HG03439 (cell line): ENCODE measurements at regions not wholly inside any gene's neighbourhood (a gene's known extent, or its start where the extent isn't known, plus 50 kb on each side); places are given as distances from the start of the nearest gene placed in this dataset.
"Not testable (repeated sequence)": the region's sequence is repeated elsewhere in the genome, so short reads cannot be mapped to it uniquely, and the experiment has no call there.

Source experiments
- ATAC-seq: cut with Tn5 transposase; IDR thresholded peaks from one replicate; pipeline ENCODE4 v1.9.1; 2021; ENCODE audit warnings: mild to moderate bottlenecking, moderate library complexity; ENCODE audit not compliant: unreplicated experiment

DNA sequence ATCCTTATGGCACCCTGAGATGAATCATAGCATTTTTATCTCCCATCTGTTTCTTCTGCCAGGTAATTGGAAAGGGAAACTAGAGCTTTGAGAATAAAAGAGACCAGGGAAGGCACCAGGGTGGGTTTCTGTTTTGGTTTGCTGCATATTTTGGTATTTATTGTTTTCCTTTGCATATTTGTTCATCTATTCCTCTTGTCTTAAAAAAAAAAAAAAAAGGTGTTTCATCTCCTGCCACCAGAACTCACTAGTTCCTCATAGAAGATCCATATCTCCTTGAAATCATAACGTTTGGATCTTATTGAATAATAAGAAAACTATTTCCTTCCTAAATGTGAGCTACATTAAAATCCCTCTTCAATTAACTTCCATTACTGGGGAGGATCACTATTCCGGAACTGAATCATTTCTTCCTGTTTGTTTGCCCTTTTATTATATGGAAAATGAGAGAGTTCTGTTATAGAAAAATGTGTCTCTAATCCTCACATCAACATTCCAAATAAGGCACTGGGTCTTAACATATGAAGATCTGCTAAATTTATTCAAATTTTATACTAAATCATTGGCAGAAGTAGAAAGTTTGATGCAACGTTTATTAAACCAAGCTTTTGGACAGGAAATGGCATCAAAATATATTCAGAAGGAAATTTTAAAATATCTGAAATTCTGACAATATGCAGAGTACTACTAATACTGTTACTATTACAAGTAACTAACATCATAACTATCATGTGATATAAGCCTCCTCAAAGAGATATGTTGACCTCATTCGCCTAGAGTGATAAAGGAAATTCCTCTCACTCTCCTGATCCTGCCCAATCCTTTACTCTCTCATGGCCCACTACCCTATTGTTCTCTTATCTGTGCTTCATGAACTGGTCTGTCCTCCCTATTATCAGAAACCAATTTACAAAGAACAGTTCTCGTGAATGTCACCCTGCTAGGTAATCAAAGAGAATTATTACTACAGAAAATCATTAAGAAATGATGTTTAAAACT lies 229.4 kb upstream of the RSPO3 start:
- no peak for ATAC-seq

DNA sequence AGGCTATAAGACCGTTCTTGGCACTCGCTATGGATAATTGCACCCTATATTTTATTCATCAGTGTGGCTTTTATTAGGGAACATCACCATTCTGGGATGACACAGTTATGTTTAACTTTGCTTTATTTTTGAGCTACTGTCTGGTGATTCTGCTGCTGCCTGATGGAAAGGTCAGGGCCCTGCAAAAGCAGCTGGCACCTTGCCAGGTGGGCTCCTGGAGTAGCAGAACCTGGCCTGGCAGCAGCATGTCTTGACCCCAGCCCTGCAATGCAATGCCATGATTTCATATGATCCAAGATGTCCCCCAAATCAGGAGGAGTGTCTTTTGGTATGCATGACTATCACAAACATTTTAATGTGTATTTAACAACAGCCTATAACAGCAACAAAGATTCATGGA lies 228.4 kb upstream of the RSPO3 start:
- ATAC-seq = no peak

DNA sequence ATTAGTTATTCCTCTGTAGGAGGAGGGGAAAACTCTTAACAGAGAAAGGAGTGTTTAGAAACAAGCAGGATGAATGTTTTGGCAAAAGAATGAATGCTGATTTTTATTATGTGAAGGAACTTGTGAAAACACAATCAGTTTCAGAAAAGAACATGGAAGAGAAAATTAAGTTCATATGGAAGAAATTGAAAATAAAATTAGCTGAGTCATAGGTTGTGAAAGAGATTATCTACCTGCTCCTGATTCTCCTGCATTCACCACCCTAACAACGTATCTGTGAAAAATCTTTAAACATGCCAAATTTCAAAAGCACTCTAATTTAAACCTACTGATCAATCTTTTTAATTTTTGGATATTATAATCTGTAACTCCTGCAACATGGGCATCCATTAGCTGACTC lies 227.3 kb upstream of the RSPO3 start:
- no peak for ATAC-seq

DNA sequence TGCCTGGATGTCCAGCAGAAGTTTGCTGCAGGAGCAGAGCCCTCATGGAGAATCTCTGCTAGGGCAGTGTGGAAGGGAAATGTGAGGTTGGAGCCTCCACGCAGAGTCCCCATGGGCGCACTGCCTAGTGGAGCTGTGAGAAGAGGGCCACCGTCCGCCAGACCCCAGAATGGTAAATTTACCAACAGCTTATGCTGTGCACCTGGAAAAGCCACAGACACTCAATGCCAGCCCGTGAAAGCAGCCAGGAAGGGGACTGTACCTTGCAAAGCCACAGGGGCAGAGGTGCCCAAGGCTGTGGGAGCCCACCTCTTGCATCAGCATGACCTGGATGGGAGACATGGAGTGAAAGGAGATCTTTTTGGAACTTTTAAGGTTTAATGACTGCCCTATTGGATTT lies 225.6 kb upstream of the RSPO3 start:
- not testable (repeated sequence) for ATAC-seq

DNA sequence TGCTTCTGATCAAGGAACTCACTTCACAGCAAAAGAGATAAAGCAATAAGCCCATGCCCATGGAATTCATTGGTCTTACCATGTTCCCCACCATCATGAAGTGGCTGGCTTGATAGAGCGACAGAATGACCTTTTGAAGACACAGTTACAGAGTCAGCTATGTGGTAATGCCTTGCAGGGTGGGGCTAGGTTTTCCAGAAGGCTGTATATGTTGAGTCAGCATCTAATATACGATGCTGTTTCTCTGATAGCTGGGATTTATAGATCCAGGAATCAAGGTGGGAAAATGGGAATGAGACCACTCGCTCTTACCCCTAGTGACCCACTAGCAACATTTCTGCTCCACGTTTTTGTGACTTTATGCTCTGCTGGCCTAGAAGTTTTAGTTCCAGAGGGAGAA lies 220.7 kb upstream of the RSPO3 start:
- ATAC-seq = no peak

DNA sequence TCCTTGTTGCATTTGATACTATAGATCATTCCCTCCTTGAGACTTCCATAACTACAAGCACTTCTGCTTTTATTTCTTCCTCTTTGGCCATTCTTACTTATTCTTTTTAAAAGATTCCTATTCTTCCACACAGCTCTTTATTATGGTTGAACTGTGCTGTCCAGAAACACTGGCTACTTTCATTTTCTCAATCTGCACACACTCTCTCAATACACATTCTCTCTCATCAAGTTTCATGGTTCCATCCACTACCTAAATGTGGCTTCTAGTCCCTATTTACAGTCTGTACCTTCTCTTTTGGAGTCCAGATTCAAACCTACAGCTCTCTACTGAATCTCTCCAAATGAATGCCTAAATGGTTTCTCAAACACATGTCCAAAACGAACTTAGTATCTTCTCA lies 214.3 kb upstream of the RSPO3 start:
- no peak for ATAC-seq

DNA sequence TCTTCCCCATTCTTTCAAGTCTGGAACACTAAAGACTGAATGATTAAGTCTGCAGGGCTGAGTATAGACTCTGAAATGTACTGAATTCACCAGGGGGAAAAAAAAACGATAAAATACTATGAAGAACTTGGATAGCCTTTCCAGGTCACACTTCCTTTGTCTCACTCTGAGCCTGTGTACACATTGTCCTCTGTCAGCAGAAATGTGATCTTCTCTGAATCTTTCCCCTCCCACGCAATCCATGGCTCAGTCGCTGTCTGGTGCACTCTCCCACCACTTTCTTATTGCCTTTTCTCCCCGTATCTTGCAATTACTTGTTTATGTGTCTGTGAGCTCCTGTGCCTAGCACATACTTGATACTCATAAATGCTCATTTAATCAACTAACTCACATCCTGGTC lies 212.6 kb upstream of the RSPO3 start:
- ATAC-seq = no peak

DNA sequence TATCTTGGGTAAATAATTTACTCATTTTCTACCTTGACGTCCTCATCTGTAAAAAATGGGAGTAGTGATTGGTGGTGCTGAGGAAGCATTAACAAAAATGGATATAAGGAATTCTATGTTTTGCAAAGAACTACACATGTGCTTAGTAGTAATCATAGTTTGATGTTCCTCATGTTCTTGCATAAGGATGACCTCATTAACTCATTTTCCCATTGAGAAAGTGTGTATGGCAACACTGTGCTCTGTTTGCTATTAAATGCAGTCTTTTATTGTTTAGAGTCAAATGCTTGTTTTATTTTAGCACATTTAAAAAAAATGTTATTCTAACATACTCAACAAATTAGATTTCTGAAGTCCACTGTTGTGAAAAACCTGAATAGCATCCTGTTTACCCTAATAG lies 211.2 kb upstream of the RSPO3 start:
- no peak for ATAC-seq

DNA sequence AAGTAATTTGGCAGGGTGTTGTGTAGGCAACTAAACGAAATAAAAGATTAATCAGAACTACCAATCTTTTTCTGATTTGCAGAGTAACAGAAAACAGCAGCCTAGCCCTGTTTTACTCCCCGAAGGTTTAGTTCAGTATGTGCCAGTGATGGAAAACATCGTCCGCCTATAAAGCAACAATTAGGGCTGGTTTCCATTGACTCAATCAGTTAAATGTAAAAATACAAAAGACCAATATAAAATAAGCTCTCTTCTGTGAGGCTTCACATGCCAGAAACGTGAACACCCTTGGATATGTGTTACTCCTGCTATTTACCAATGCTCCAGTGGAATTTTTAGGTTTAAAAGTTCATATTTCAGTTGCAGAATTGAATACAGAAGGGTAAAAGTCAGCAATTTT lies 210.5 kb upstream of the RSPO3 start:
- no peak for ATAC-seq

DNA sequence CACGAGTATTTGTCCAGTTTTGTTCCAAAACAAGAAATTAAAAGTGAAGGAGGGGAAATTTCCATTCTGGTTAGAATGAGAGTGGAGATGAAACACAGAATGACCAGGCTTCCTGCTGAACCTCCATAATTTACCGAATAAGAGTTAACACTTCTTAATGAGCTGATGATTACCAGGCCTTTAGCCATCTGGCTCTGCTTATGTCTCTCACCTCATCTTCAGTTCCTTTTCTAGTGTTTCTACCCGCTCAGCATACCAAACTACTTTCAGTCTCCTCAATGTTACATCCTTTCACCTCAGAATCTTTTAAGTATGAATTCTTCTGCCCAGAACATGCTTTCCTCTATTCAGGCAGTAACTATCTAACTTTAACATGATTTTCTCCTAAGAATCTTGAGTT lies 209.0 kb upstream of the RSPO3 start:
- ATAC-seq = no peak

DNA sequence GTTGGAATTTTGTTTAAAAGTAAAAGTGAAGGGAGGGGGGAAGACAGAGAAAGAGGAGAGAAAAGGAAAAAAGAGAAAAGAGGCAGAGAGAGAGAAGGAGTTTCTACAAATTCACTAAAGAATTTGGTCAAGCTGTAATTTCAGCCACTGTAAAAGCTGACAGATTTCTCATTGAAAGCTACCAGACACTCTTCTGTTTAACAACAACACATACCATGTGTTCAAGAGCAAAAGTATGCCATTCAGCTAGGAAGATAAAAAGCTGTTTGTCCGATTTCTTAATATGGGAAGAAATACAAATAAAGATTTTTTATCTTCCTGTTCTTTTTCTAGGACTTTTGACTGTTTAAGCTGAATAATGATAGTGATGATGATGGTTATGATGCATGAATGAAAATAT lies 204.8 kb upstream of the RSPO3 start:
- no peak for ATAC-seq

DNA sequence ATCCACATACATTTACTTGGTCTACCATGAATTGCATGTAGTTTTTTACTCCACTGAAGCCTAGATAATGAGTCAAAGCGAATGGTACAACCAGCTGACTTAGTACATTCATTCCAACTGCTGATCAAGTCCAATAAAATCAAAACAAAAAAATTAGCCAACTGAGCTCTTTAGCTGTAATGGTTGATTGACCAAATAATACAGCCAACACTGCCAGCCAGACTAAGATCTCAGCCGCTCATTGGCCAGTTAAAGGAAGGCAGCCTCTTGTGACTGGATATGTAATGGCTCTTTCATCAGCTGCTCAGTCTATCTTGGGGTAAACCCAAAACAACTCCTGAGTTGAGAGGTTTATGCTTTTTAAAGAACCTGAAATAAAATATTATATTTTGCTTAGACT lies 204.3 kb upstream of the RSPO3 start:
- ATAC-seq = no peak

DNA sequence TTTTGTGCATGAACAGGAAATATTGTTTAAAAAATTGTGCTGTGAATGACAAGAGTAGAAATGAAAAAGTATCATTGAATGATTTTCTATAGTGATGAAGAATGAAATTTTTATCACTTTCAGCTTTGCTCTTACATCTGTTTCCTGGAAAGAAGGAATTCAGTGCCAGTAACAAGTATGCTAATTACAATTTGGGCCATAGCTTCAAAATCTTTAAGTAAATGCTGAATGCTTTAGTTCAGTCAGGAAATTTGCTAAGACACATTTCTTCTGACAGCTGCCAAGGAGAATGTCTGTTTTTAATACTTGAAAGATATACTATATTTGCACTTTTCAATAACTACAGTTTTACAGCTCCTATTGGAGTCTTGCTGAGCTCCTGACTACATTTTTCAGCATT lies 203.7 kb upstream of the RSPO3 start:
- ATAC-seq = no peak

DNA sequence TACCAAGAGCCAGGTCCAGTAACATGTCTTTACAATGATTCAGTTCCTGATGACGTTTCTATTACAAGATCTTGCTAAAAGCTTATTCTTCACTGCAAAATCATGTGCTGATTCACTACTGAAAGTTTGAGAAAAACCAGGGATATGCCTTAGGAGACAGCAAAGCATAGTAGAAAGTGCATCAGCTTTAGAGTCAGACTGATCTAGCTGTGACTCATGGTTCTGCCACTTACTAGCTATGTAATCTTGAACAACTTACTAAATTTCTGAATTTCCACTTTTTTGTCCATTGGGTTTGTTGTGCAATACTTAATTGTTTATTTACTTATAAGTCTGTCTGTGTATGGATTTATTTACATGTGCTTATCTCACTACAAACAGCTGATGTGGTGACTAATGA lies 198.5 kb upstream of the RSPO3 start:
- no peak for ATAC-seq

DNA sequence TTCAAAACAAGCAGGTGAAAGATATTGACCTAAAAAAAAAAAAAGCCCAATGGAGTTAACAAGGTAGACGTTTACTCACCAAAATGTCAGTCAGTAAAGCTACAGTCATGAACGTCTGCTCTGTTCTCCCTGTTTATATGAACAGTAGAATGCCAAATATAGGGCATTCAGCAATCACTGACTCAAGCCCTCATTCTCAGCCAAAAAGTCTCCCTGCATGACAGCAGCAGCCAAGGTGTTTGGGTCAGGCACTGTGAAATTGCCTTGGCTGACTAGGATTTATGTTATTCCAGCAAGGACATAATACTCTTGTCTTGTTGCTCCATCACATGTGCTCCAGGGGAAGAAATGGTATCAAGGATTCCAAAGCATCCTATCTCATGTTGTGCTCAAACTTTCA lies 194.7 kb upstream of the RSPO3 start:
- no peak for ATAC-seq

DNA sequence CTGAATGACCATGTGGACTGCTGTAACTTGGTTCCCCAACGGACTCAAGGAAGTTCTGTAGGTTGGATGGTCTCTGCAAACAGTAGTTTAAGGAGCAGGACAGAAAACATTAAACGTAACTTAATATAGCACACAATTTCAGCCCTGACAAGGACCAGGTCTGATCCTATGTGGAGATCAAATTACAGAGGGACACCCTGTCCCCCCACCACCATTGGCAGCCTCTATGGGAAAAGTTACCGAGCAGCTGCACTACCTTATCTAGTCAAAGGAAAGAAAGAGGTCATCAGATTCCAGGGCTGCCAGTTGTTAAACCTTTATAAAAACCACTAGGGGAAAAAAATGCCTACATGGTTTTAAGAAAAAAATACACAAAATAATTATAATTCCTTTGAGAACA lies 191.5 kb upstream of the RSPO3 start:
- ATAC-seq = no peak

DNA sequence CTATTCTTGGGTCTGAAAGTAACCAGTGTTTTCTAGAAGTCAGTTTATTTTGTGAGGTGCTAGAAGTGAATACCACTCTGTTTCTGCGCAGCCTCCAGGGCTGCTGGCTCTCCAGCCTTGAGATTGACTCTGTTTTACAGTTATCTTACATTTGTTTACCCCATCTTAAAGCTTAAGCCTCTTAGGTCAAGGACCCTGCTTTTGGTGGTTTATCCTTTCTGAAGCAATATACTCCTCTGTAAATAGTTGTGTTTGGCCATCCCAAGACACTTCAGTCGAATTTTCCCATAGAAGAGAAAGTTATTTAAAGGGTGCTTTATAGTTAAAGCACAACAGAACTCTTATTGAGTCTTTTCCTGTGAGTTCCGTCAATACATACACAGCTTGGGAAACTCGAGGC lies 190.6 kb upstream of the RSPO3 start:
- no peak for ATAC-seq

DNA sequence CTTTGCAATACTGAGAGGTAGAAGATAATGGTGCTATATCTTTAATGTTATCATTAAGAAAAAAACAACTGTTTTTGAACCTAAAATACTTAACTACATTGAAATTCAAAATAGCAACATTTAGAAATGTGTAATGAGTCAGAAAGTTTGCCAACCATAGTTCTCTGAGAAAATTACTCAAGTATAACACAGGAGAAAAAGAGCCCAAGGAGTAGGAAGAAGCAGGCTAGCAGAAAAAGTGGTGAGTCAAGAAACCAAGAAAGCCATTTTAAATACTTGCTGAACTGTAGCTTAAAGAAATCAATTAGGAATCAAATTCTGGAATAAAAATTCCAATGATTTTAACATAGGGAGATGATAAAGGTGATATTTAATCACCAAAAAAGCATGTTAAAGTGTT lies 181.0 kb upstream of the RSPO3 start:
- ATAC-seq = no peak

DNA sequence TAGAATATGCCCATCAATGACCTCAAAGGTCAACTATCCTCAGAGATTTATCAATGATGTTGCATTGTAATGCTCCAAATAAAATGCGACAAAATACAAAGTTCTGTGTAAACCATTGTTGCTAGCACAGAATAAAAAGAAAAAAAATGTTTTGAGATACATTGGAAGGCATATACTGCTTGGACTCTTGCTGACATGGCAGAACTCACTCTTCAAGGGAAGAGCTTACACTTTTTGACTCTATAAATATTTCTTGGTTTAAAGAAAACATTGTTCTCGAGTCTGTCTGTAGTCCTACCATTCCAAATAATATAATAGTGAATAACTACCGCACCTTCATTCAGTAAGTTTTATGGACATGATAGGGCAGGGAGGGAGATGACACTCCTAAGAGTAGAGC lies 178.7 kb upstream of the RSPO3 start:
- no peak for ATAC-seq

DNA sequence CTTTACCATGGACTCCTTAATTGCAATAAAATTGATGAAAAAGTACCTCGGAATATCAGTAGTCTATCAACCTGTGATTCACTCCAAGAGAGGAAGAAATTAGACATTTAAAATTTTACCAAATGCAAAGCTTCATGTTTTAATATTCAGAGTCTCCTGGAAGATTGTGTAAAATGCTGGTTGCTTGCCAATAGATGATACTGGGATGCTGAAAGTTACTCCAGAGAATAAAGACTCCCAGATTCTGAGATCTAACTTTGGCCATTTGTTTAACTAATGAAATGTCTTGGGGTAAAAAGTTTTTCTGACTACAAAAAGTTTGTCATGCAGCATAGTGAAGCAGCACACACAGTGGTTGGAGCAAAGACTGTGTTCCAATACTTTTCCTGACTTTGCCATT lies 176.7 kb upstream of the RSPO3 start:
- no peak for ATAC-seq

DNA sequence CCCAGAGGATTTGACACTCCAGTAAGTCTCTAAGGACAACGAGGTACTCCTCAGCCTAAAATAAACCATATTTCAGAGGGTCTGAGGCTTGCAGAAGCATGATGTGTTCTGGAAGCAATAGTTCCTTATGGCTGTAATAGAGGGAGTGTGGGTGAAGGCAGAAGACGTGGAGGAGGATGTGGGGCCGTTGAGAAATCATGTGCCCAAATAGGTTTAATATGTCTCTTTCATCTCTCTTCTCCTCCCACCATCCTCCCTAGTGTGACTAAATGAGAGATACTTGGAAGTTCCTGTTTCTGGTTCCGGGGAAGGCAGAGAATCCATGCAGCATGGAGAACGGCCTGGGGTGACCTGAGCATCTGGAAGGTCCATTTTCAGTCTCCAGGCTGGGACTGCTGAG lies 174.0 kb upstream of the RSPO3 start:
- no peak for ATAC-seq

DNA sequence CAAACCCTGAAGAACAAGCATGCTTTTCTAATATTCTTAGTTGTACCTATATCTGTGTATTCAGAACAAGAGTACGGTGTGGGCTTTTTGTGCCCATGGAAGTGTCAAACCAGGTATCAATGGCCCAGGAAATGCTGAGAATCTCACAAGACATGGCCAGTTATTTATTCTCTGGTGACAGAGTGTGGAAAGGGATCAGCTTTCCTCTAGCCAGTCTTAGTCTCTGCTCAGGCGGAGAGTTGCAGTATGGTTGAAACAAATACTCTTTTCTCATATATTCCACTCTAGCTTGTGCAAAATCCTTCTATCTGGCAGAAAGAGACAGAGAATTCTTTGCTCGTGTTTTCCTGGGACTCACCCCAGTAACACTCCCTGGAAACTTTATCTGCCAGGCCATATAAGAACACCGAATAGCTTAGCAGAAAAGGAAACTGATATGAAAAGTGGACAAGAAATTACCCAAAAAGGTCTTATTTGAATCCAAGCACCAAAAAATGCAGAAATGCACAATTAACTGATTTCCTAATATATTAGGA lies 173.3 kb upstream of the RSPO3 start:
- ATAC-seq = no peak
